GM21447 (cell line): ENCODE measurements at regions not wholly inside any gene's neighbourhood (a gene's known extent, or its start where the extent isn't known, plus 50 kb on each side); places are given as distances from the start of the nearest gene placed in this dataset.
"Not testable (repeated sequence)": the region's sequence is repeated elsewhere in the genome, so short reads cannot be mapped to it uniquely, and the experiment has no call there.

Experiments used
- ATAC-seq: cut with Tn5 transposase; IDR thresholded peaks from one replicate; pipeline ENCODE4 v1.9.1; 2021; ENCODE audit not compliant: unreplicated experiment

- no peak for ATAC-seq
These were observed 244.7 kb upstream of the WSB1 start for GRCh38 chr17:27049104-27049784.

DNA sequence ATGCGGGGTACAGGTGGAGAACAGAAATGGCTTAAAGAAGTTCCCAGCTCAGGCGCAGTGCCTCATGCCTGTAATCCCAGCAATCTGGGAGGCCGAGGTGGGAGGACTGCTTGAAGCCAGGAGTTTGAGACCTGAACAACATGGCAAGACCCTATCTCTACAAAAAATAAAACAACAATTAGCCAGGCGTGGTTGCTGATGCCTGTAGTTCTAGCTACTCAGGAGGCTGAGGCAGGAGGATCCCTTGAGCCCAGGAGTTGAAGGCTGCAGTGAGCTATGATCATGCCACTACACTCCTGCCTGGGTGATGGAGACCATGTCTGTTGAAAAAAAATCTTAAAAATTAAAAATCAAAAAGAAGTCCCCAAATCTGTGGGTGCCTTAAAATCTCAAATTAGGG is 228.3 kb upstream of the WSB1 start:
- no peak for ATAC-seq

- no peak for ATAC-seq
These were observed 227.6 kb upstream of the WSB1 start for GRCh38 chr17:27066315-27066714.

DNA sequence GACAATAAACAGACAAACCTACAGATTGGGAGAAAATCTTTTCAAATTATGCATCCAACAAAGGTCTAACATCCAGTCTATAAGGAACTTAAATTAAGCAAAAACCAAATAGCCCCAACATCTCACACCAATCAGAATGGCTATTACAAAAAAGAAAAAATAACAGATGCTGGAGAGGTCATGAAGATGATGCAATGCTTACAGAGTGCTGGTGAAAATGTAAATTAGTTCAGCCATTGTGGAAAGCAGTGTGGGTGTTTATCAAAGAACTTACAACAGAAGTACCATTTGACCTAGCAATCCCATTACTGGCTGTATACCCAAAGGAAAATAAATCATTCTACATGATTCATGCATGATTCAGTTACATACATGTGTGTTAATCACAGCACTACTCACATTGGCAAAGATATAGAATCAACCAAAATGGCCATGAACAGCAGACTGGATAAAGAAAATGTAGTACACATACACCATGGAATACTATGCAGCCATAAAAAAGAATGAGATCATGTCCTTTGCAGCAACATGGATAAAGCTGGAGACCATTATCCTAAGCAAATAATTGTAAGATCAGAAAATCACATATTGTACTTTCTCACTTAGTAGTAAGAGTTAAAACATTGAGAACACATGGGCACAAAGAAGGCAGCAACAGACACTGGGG is 223.9 kb upstream of the WSB1 start:
- no peak for ATAC-seq

DNA sequence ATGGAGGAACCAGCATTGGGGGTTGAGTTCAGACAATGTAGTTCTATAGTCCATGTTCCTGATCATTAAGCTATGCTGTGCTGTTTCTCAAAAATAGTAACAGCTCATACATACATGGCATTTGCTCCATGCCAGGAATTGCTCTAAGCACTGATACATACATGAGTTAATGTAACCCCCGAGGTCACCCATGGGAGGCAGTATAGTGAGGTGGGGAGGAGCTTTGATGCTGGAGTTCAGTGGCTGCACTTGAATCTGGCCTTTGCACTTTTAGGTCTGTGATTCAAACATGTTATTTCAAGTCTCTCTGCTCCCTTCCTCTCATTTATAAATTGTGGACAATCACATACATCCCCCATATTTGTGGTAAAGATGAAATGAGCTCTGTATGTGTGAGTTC is 223.1 kb upstream of the WSB1 start:
- no peak for ATAC-seq

GRCh38 chr17:27072885-27073284 is 221.0 kb upstream of the WSB1 start:
- no peak for ATAC-seq

- no peak for ATAC-seq
These were observed 217.1 kb upstream of the WSB1 start for GRCh38 chr17:27076814-27077213.

DNA sequence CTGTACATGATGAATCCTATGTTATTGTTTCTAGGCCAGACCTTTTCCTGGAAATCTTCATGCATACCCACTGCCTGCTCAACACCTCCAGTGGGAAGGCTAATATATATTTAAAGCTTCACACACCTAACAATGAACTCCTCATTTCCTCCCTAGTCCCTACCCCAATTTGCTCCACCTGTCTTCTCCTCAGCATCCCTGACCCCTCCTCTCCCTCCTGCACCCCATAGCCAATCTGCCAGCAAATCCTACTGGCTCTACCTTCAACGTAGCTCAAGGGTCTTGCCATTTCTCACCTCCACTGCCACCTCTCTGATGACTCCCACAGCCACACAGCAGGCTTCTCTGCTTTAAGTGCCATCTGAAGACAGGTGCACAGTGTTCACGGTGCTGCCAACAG is 215.6 kb upstream of the WSB1 start:
- no peak for ATAC-seq

GRCh38 chr17:27079660-27080059 is 214.3 kb upstream of the WSB1 start:
- no peak for ATAC-seq

DNA sequence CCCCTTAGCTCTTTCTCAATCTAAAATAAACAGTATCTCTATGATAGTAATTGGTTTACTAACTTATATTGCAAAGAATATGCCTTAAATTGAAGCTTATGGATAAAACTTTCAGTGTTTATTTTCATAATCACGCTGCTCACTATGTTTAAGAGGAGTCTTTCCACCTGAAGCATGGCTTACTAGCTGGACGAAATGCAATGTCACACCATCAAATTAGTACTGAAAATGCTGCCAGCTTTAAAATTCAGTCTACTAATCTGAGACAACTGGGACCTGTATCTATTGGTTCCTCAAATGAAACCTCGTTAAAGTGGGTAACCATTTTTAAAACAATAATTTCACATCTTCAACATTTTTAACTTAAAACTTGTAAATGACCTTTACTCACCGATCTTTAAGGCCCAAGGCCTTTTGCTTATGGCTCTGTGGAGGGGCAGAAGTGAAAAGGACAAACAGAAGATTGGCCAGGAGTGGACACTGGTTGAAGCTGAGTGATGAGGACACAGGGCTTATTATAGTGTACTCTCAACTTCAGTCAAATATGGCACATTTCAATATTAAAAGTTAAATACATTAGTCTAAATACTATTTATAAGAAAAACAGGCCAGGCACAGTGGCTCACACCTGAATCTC is 212.8 kb upstream of the WSB1 start:
- no peak for ATAC-seq

DNA sequence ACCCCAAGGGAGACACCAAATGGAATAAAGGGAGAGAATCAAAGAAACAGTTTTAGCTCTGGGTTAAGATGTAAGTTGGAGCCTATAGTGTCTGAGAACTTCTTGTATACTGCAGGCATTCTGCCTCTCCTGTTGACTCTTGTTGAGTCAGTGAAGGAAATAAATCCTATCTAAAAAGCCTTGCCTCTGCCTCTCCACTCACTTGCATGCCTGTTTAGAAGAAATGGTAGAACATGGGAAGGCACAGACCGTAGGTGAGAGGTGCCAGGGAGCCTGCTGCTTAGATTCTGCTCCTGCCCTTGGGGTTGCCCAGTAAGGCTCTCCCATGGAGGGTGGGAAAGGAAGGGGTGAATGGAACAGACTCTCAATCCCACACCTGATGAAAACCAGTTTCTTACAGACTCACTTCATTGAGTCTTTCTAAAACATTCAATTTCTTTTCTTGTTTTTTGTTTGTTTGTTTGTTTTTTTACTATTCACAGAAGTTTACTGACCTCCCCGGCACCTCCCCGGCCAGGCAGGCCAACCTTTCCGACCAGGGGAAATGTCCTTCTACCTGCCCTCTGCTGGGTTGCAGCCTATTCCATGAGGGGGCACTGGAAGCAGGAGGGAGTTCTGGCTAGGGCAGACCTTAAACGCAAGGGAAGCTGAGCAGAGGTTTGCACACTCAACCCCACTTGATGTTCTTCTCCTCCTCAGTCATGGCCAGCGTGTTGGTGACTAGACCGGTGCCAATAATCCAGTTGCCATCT is 211.7 kb upstream of the WSB1 start:
- no peak for ATAC-seq

DNA sequence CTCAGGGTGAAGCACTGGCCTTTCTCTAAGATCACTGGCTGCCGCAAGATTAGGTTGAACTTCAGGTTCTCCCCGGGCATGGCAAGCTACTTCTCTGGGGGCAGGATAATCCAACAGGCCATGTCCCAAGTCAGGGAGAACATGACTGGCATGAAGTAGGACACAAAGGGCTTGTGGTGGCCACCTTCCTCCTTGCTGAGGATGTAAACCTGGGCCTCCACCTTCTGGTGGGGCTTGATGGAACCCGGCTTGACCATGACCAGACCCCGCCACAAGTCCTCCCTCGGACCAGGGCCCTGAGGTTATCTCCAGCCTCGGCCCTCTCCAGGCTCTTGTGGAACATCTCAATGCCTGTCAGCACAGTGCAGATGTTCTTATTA is 211.1 kb upstream of the WSB1 start:
- no peak for ATAC-seq

DNA sequence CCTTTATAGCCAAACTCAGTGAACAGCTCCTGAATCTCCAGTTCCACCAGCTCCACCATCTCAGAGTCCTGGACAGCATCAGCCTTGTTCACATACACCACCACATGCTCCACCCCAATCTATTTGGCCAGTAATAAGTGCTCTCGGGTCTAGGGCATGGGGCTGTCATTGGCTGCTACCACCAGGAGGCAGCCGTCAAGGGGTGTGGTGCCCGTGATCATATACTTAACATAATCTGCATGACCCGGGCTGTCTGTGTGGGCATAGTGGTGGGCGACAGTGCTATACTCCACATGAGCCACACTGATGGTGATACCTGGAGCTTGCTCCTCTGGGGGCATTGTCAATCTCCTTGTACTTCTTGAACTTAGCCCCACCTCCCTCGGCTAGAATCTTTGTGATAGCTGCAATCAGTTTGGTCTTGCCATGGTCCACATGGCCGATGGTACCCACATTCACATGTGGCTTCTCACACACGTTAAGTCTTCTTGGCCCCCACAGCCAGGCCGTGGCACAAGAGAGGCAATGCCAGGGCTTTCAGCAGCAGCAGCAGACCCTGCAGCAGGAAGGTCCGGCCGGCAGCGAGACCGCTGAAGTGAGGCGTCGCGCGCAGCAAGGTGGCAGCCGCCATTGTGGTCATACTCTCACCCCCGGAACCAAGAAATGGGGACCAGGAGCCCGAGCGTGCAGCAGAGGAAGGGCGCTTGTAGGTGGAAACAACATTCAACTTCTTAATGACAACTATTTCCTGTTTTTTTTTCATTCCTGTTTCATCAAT is 210.3 kb upstream of the WSB1 start:
- ATAC-seq: no peak

- no peak for ATAC-seq
These were observed 208.4 kb upstream of the WSB1 start for GRCh38 chr17:27085517-27085916.

DNA sequence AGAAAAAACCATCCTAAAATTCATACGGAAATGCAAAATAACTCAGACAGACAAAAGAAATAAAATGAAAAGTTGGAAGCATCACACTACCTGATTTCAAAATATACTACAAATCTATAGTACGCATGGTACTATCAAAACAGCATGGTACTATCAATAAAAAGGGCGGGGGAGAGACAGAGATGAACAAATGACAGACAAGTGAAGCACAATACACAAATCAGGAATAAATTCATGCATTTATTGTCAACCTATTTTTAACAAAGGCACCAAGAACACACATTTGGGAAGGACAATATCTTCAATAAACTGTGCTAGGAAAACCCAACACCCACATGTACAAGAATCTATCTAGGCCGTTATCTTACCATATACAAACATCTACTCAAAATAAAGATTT is 207.4 kb upstream of the WSB1 start:
- no peak for ATAC-seq

- no peak for ATAC-seq
These were observed 205.8 kb upstream of the WSB1 start for GRCh38 chr17:27087935-27088766.

GRCh38 chr17:27088767-27089078 is 205.2 kb upstream of the WSB1 start:
- no peak for ATAC-seq

DNA sequence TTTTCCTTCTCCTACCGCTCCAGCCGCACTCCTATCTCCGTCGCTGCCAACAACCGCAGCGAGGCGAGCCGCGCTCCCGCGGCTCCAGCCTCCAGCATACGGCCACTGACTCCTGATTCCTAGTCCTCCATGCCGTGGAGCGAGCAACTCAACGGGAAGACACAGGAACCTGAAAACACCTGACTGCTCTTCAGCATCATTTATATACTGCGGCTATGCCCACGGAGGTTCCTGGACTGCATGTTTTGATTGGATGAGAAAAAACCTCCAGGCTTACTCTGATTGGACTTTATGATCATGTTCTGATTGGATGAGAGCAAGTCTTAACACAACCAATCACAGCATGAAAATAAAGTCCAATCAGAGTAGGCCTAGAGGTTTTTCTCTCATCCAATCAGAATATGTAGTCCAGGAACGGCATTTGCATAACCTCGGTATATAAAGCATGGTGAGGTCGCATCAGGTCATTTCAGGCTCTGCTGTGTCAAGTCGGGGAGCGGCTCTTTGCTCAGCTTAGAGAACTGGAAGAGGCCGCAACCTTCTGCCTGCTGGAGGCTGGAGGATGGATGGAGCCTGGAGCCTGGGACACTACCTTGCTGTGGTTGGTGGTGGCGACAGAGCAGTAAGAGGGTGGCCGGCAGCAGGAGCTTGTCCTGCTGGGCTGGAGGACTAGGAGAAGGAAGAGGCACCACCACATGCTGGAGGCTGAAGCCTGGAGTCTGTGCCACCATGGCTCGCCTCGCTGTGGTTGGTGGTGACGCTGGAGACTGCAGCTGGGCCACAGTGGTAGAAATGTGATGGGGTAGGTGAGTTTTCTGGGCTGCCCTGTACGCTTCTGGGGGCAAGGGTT is 204.6 kb upstream of the WSB1 start:
- ATAC-seq: not testable (repeated sequence)

GRCh38 chr17:27089929-27090247 is 204.0 kb upstream of the WSB1 start:
- ATAC-seq: no peak
